HG03565 (cell line): ENCODE measurements at regions not wholly inside any gene's neighbourhood (a gene's known extent, or its start where the extent isn't known, plus 50 kb on each side); places are given as distances from the start of the nearest gene placed in this dataset.
"Not testable (repeated sequence)": the region's sequence is repeated elsewhere in the genome, so short reads cannot be mapped to it uniquely, and the experiment has no call there.

Experiments
- ATAC-seq: cut with Tn5 transposase; IDR thresholded peaks from one replicate; pipeline ENCODE4 v1.9.1; 2021; ENCODE audit warnings: mild to moderate bottlenecking, moderate library complexity; ENCODE audit not compliant: unreplicated experiment

DNA sequence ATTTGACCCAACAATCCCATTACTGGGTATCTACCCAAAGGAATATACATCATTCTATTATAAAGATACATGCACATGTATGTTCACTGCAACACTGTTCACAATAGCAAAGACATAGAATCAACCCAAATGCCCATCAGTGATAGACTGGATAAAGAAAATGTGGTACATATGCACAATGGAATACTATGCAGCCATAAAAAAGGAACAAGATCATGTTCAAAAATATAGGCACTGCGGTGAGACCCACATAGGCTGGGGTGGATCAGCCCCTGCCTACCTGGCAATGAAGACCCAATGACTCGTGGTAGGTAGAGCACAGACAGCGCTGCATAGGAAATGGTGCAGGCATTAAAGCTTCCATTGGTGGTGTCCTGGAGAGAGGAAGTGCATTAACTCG is 88.6 kb upstream of the NFIL3 start:
- ATAC-seq, result not testable (repeated sequence)

DNA sequence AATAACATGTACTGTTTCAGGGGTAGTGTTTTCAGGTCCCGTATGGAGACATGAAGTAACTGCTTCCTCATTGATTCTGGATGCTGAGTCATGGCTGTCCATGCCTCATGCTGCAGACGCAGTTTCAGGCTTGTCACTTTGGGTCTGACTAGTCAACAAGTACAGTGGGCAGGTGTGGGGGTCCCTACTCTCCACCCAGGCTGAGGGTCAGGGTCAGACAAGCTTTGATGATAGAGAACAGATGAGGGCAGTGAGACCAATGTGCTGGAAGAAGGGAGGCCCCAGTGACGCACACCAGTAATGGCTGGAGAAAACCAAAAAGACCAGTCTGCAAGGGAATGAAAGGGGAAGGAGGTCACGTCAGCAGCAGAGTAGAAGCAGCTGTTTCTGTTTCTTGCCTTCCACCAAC is 80.0 kb upstream of the NFIL3 start:
- ATAC-seq, result no peak

DNA sequence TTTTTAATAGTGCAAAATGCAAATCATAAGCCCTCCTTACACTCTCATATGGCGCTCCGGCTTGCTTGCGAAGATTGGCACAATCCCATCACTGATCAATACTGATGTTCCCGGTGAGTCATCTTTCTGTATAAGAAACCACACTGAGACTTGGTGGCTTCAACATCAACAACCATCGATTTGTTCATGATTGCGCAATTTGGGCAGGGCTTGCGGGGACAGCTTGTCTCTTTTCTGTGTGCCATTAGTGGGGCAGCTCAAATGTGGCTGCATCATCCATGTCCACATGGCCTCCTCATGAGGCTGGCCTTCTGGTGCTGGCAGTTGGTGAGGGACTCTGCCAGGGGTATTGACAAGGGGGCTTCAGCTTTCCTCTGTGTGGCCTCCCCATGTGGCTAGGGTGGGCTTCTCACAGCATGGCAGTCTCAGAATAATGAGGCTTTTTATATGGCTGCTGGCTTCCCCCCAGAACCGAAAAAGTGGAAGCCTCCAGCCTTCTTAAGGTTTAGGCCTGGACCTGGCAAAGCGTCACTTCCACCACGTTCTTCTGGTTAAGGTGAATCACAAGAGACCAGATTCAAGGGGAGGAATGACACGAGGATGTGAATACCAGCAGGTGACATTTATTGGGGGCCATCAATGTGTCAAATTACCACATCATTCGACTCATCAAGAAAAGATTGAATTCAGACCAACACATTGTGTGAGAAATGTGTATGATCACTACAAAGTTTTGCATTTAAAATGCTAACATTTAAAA is 79.5 kb upstream of the NFIL3 start:
- ATAC-seq, result no peak

DNA sequence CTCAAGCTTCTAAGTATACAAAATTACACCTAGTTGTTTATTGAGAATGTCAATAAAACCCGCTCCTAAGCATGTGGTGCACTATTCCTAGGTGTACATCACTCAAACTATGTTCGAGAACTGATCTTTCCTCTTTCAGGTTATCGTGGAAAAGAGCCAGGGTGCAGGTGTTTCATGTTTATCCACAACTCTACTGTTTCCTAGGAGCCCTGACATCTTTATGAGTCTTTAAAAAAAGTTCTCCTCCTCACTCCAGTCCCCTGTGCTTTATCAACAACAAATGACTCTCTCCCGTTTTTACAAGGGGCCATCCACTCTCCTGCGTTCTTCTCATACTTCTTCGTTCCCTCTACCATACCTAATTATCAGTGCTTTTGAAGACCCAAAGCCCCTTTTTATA is 78.8 kb upstream of the NFIL3 start:
- no peak for ATAC-seq

DNA sequence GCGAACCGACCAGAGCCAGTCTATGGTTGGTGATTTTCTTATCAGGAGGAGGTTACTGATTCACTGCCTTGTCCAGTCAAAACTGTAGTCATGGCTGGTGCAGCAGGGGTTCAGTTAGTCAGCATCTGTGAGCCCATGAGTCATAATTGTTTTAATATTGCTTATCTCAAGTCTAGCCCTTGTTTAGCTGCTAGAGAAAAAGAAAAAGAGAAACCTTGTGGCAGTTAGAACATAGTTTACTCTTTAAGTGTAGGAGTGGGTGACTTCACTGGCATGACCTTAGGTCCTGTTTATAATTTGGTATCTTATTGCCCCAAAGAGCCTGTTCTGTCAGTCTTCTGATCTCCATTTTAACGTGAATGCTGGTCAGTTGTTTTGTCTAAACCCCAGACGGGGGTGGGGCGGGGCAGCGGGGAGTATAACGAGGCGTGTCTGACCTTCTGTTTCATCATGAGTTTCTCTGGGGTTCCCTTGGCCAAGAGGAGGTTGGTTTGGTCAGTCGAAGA is 76.9 kb upstream of the NFIL3 start:
- peak; percentile 57 for ATAC-seq

DNA sequence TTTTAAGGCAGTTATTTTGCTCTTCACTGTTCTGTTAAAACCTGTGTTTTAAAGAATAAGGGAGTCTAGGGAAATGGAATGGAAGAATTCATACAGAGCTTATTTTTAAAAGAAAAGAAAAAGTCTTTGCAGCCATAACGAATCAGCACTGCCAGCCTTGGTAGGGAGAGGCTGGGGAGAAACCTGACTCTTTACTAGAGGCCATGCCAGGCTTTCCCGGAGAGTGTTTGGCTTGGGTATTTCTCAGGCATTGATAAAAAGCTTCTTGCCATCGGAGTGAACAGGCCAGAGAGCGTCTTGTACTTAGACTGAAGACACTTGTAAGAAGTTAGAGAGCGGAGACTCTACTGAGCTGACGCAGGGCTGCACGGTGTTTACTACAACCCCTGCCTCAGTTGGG is 72.7 kb upstream of the NFIL3 start:
- ATAC-seq, result no peak

DNA sequence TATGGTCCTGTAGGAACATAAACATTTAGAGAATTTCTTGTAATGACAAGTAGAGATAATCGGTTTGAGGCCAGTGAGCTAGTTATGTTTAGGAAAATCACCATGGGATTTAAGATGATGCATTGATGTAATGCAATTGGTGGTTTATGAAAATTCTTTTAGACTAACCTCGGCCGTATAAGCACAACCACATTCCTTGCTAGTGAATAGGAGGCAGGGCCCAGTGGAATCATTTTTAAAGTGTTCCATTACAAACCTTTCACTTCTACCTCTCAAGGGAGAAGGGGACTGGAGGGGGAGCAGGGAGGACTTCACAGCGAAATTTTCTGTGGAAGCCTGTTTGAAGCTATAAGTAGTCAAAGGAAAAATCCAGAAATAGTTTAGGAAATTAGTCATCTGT is 71.8 kb upstream of the NFIL3 start:
- no peak for ATAC-seq

DNA sequence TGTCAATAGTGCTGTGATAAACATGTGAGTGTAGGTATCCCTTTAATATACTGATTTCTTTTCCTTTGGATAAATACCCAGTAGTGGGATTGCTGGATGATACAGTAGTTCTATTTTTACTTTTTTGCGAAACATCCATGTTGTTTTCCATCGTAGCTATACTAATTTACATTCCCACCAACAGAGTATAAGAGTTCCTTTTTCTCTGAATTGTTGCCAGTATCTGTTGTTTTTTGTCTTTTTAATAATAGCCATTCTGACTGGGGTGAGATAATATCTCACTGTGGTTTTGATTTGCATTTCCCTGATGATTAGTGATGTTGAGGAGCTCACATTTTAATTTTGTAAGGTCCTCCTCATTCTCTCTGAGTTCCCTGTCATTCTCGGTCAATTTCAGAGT is 71.1 kb upstream of the NFIL3 start:
- ATAC-seq, result no peak

DNA sequence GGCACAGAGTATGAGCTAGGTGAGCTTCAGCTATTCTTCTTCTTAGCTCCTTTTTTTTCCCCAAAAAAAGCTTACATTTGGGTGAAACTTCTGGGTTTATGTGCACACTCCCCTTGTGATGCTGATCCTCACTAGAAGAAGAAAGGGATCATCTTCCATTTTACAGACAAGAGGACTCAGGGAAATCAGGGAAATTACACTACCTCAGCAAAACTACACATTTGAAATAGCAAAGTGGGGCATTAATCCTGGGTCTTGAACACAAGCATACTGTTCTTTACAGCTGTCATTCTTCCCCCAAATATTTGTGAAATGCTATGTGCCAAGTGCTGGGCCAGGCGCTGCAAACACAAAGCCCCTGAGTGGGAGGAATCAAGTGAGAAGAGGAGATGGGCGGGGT is 68.6 kb upstream of the NFIL3 start:
- no peak for ATAC-seq

DNA sequence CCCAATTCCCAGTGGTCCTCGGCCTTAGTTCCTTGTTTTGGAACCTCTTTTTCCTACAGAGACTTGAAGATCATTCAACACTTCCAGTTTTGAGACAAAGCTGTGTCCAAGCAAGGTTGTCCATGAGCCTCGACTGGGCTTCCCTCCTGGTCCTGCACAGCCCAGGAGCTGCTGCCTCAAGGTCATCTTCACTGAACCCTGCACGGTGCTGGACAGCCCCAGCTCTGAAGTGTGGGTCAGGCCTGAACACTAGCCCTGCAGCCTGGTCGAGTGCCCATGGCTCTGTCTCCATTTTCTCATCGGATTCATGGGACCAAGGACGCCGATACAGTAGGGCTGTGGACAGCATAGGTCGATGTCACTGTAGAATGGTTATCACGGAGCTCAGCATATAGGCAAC is 68.0 kb upstream of the NFIL3 start:
- no peak for ATAC-seq

DNA sequence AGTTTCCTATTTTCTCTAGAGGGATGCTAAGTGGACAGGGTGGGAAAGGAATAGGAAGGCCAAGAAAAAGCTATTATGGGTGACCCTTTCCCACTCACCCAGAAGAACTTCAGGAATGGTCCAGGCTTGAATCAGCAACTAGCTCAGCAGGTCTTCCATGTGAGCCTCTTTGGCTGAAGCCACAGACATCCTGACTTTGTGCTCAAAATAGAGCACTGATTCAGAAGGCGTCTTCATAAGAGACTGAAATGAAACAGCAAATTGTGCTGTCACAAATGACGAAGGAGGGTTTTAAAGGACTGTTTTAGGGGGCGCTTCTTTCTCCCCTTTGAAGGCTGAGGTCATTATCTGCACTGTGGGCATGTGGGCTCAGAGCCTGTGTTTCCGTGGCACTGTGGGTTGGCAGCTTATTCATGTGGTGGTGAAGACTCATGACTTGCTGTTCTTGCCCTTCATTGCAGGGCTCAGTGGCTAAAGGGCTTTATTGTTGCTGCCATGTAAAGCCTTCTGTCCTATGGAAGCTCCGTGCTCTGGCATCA is 65.8 kb upstream of the NFIL3 start:
- ATAC-seq, result no peak

DNA sequence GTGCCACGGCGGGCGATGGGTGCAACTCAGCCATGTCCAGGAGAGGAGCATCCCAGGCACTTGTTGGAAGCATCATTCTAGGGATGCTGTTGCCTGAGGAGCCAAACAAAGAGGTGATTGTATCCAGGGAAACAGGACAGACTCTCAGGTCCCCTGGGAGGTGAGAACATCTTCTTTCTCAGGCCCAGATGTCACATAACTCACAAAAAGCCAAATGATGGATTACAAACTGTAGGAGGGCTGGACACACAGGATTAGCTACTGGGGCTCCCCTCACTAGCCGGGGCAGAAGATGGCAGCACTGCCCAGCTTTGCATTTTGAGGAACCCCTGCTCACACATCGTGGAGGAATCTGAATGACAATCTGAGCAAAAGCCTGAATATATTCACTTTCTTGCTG is 64.7 kb upstream of the NFIL3 start:
- ATAC-seq, result no peak

DNA sequence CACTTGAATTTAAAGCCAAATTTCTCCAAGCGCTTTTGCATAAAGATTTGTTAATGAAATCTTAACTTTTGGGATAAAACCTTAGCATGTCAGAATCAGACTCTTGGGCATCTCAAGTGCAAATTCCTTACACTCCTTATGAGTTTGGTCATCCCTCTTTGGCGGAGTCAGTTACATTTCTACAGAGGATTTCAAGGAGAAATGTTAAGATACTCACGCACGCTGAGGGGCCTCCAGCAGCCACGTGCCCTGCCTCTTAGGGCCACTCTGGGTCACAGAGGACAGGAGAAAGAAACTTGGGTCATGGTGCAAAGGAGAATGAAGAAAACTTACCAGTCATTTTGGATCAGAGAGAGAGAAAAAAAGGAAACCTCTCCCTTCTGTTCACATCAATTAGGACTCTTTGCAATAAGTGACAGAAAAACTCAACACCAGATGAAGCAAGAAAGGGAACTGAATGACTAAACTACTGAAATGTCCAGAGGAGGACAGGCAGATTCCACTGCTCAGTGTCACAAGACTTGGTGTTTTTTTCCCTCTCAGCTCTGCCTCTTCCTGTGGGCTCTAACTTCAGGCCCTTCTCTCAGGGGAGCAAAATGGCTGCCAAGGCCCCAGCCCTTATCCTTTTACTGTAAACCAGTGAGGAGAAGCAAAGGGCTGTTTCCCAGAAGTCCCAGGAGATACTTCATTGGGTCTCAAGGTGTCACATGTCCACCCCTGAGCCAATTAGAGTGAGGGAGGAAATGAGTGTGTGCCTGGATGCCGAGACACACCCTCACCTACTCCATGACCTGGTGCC is 63.3 kb upstream of the NFIL3 start:
- ATAC-seq, result no peak

DNA sequence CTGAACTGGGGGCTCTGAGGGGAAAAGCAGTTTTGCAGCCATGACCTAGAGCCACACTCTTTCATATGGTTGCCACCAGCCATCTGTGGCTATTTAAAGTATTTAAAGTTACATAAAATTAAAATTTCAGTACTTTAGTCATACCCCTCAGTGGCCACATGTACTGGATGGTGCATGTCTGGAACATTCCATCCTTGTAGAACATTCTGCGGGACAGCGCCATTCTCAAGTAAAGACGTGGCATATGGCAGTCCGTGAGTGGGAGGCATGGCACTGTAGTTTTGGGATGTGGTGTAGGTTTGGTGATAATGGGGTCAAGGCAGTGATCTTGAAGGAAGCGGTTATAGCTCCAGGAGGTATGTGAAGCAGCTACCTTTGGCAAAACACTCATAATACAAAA is 61.4 kb upstream of the NFIL3 start:
- ATAC-seq, result no peak

DNA sequence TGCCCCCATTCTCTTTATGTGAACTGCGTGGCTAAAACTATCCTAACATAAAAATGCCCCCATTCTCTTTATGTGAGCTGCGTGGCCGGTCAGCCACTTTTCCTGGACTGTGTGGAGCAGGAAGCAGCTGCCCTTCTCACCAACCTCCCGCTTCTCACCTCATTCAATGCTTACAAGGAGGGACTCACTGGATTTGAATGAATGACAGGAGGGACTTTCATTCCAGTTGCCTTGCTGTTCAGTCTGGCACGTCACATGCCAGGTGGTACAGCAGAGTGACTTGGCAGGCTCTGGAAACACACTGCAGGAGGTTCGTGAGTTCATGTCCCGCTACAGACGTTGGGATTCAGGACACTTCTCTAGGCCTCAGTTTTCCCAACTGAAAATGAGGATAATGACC is 60.2 kb upstream of the NFIL3 start:
- ATAC-seq, result no peak

DNA sequence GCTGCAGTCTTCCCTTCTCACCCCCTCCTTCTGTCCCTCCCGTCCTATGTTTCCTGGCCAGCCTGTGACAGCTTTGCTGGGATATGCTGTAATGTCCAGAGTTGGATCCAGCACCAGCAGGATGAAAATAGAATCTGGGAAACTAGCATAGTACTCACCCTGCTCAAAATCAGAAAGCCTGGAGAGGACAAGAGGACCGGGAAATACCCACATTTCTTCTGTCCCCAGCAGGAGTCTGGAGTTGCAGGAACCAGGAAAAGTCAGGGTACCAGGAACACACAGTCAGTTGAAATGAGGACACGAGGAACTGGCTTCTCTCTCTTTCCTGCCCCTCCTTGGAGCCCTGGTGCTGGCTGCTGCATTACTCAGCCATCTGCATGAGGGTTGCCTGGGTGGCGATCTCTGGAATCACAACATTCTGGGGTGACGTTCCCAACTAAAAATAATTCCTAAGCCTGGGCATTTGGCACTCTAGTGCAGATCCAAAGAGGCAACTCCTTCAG is 59.6 kb upstream of the NFIL3 start:
- no peak for ATAC-seq

DNA sequence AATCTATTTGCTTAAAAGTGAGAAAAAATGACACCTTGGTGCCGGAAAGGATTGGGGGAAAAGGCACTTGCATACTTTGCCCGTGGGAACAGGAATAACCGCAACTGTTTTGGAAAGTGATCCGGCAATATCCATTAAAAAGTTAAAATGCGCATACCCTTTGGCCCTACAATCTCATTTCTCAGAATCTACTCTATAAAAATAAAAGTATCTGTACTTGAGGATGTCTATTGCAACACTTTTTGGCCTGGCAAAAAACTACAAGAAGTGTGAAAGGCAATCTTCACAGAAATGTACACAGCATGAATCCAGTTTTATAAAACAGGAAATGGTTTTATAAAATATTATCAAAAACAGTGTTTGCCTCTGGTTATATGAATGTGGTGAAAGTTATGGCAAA is 58.3 kb upstream of the NFIL3 start:
- no peak for ATAC-seq

DNA sequence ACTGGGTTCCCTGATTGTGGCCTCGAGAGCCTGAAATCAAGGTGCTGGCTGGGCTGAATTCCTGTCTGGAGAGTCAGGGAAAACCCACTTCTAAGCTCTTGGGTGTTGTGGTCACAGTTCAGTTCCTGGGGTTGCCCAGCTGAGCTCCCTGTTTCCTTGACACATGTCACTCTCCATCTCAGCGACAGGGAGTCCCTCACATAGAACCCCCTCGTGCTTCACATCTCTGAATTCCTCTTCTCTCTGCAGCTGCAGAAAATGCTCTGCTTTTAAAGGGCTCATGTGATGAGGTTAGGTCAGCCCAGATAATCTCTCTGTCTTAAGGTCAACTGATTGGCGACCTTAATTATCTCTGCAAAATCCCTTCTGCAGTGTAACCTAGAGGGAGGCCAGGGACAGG is 53.5 kb upstream of the NFIL3 start:
- no peak for ATAC-seq

DNA sequence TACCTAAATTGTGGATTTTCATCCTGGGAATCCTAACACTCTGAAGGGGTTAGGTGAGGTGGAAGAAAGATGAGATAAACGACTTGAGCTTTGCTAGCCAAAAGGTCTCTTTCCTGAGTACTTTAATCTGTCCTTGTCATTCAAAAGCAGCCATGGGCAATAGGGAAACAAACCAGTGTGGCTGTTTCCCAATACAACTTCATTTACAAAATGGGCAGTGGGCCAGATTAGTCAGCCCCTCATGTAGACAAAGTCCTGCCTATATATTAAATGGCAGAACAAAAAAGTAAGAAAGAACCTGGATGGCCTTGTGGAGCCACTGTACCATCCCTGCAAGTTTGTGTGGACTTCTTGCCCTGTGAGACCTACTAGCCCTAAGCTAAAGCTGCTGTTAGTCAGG is 51.0 kb upstream of the NFIL3 start:
- no peak for ATAC-seq
